Tibial nerve (tissue), 4 donors: ENCODE measurements at regions not wholly inside any gene's neighbourhood (a gene's known extent, or its start where the extent isn't known, plus 50 kb on each side); places are given as distances from the start of the nearest gene placed in this dataset.

Source experiments
- DNase-seq, 2 donors: peaks; one replicate each; pipeline ENCODE4 v3.0.0-alpha.2; 2019; ENCODE audit warnings: low spot score in 2 of 2
- H3K27ac ChIP-seq, 4 donors: fragments of 200-600 bp; sonication (generic) in 3 of 4; one replicate each; pipeline ENCODE4 v1.5.1; 2017 to 2019; ENCODE audit warnings: mild to moderate bottlenecking in 1 of 4
- H3K27me3 ChIP-seq, 2 donors: fragments of 200-600 bp; sonication (generic) in 1 of 2; one replicate each; pipeline versions ENCODE4 v1.5.1 to v1.6.0; 2017 to 2019
- H3K36me3 ChIP-seq, 3 donors: fragments of 200-600 bp; sonication (generic); one replicate each; pipeline ENCODE4 v1.5.1; 2018 to 2019
- H3K4me1 ChIP-seq, 4 donors: fragments of 200-600 bp; sonication (generic) in 3 of 4; one replicate each; pipeline ENCODE4 v1.5.1; 2017 to 2019
- H3K4me3 ChIP-seq, 4 donors: fragments of 200-600 bp; sonication (generic) in 3 of 4; one replicate each; pipeline ENCODE4 v1.5.1; 2017 to 2019; ENCODE audit warnings: mild to moderate bottlenecking in 1 of 4, moderate library complexity in 1 of 4
- H3K9me3 ChIP-seq, 4 donors: fragments of 200-600 bp; sonication (generic) in 3 of 4; one replicate each; pipeline ENCODE4 v1.5.1; 2017 to 2019
- EP300 ChIP-seq, 2 donors: sonication (generic); formaldehyde crosslinking; IDR thresholded peaks; one replicate each; pipeline ENCODE4 v1.6.1; 2017; ENCODE audit warnings: antibody characterized with exemption in 2 of 2, mild to moderate bottlenecking in 1 of 2
- POLR2A ChIP-seq, 2 donors: fragments of 450-650 bp; IDR thresholded peaks; one replicate each; pipeline ENCODE4 v1.6.1; 2017; ENCODE audit warnings: antibody characterized with exemption in 2 of 2, mild to moderate bottlenecking in 2 of 2, moderate library complexity in 2 of 2
- WGBS, 2 donors: methylation state at CpG; one replicate each; pipeline ENCODE4 v1.1.5; 2018; 5-methylcytosine and 5-hydroxymethylcytosine counted together
- TF ChIP-seq, protein P1 (sequence below), 5 experiments: fragments of 200-600 bp in 3 of 5; fragments of 450-650 bp in 2 of 5; sonication (generic) in 3 of 5; IDR thresholded peaks; one replicate each; pipeline ENCODE4 v1.5.1; 2016 to 2019; ENCODE audit warnings: antibody characterized with exemption in 5 of 5, mild to moderate bottlenecking in 3 of 5, moderate library complexity in 2 of 5

DNA sequence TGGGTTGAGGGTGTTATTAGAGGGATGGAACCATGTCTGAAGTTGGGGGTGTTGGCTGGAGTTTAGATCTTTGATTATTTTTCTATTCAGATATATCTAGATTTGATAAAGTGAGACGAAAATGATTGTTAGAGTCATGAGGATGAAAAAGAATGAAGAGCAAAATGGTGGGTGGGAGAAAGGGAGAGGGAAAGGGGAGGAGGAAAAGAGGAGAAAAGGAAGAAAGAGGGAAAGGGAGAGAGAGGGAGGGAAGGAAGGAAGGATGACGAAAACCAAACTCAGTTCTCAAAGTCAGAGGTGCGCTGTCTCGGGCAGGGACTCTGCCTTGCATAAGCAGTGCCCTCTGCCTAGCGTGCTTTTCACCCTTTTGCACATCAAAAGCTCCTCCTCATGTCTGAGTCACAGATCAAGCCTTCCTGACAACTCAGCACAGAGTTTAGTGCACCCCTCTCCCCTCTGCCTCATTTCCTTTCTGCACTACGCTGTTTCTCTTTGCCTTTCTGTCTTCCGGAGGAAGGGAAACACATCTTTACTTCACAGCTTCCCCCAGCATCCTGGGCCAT lies 225.8 kb upstream of the PROX1 start:
- 43 to 44% methylated on average over 7 of the region's 7 CpGs for WGBS, 2 donors
- no peak overlapping the region for H3K4me3 ChIP-seq
- no peaks in the 10 kb centered on the region for H3K4me1 ChIP-seq
- no peaks in the 10 kb centered on the region for H3K9me3 ChIP-seq
- no peaks in the 10 kb centered on the region for H3K36me3 ChIP-seq
- TF ChIP-seq POLR2A (IDR thresholded peaks at IDR 0.05) (no peak), EP300 (IDR thresholded peaks at IDR 0.05) (no peak)
- H3K27ac ChIP-seq, result no peak overlapping the region
- DNase-seq, result no peak
- no peaks in the 10 kb centered on the region for H3K27me3 ChIP-seq

DNA sequence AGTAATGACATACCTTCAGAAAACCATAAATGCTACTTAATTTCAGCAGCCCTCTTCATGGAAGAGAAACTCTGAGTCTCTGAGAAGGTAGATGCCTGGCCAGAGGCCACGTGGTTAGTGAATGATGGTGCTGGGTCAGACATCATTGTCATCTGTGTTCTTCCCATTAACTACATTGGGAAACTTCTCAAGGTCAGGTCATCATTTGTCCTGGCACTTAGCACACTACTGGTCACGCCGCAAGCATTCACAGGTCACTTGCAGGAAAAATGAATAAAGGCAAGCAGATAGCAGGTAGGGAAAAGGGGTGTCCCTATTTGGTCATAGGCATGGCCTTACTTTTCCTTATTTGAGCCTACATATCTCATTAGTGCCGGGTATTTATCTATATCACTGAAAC lies 220.1 kb upstream of the PROX1 start:
- Histone ChIP-seq H3K4me3 (no peak overlapping the region), H3K27ac (no peak overlapping the region), H3K4me1 (no peaks in the 10 kb centered on the region), H3K27me3 (no peaks in the 10 kb centered on the region), H3K36me3 (no peaks in the 10 kb centered on the region), H3K9me3 (no peaks in the 10 kb centered on the region)
- no peak for TF ChIP-seq POLR2A (IDR thresholded peaks at IDR 0.05)
- TF ChIP-seq EP300 (IDR thresholded peaks at IDR 0.05), result no peak
- TF ChIP-seq, protein P1, sequence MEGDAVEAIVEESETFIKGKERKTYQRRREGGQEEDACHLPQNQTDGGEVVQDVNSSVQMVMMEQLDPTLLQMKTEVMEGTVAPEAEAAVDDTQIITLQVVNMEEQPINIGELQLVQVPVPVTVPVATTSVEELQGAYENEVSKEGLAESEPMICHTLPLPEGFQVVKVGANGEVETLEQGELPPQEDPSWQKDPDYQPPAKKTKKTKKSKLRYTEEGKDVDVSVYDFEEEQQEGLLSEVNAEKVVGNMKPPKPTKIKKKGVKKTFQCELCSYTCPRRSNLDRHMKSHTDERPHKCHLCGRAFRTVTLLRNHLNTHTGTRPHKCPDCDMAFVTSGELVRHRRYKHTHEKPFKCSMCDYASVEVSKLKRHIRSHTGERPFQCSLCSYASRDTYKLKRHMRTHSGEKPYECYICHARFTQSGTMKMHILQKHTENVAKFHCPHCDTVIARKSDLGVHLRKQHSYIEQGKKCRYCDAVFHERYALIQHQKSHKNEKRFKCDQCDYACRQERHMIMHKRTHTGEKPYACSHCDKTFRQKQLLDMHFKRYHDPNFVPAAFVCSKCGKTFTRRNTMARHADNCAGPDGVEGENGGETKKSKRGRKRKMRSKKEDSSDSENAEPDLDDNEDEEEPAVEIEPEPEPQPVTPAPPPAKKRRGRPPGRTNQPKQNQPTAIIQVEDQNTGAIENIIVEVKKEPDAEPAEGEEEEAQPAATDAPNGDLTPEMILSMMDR (IDR thresholded peaks at IDR 0.05), result no peak
- DNase-seq, result no peak
- 85 to 91% methylated on average over 4 of the region's 4 CpGs for WGBS, 2 donors

DNA sequence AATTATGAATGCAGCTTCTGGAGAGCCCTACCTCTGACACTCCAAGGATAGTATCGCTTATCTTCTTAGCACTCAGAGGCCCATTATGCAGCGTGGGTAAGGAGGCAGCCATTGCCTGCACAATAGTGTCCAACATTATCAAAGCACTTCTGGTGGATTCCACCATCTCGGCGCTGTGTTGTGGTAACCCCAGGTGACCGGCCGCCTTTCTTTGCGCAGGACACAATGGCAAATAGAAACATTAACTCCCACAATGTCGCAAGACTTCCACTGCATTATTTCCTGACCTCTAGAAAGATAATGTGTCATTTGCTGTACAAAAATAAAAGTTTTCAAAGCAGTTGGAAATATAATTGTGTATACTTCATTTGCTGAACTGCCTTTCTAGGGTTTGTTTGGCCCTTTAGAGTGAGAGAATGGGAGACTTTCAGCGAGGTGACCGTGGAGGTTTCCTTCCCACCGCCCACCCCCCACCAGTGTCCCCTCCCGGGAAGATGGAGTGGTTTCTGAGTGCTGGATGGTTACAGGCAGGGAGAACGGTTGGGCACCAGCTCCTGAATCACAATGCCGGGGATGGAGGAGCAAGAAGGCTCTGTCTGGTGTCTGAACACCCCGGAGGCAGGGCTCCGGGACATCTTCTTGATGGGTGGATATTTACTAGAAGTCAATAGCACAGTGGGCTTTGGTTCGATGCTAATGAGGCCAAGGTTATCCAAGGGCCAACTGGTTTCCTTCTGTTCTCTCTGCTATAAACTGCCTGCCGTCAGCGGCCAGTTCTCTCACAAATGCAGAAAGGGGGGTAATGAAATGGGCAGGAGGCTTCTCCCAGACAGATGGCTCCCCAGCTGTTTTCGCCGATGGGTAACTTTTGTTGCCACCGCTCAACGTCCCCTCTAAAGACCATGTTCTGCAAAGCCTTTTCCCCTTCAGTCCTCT lies 215.4 kb upstream of the PROX1 start:
- Histone ChIP-seq H3K4me3 (no peak overlapping the region), H3K36me3 (no peaks in the 10 kb centered on the region), H3K4me1 (no peaks in the 10 kb centered on the region), H3K9me3 (peaks cover 0 to 11% (median 0%) of the 10 kb centered on the region in 4 donors), H3K27ac (no peak overlapping the region), H3K27me3 (no peaks in the 10 kb centered on the region)
- DNase-seq, result no peak
- WGBS, 2 donors, result 57 to 61% methylated on average over 23 of the region's 23 CpGs
- TF ChIP-seq EP300 (IDR thresholded peaks at IDR 0.05) (no peak), POLR2A (IDR thresholded peaks at IDR 0.05) (no peak)
- TF ChIP-seq, protein P1 (IDR thresholded peaks at IDR 0.05), result no peak

DNA sequence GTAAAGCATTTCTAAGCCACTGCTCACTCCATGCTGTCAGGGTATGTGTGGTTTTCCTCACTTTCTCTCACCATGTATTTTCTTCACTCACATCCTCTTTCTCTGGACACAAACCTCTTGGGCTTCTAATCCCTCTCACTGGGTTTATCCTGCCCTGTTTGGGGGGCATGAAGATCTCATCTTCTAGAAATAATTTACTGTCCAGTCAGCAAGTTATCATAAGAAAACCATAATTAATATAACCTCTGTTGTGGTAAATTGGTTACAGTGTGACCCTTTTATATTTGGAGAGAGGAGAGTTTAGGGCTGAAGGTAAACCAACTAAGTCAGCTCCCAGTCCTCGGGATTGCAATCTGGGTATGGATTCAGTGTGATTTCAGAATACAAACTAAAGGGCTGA lies 213.8 kb upstream of the PROX1 start:
- H3K9me3 ChIP-seq, result peaks cover 0 to 11% (median 0%) of the 10 kb centered on the region in 4 donors
- H3K36me3 ChIP-seq, result no peaks in the 10 kb centered on the region
- no peak overlapping the region for H3K4me3 ChIP-seq
- 81 to 88% methylated on average over 1 of the region's 1 CpG for WGBS, 2 donors
- DNase-seq, result no peak
- no peaks in the 10 kb centered on the region for H3K4me1 ChIP-seq
- no peaks in the 10 kb centered on the region for H3K27me3 ChIP-seq
- no peak for TF ChIP-seq EP300 (IDR thresholded peaks at IDR 0.05)
- TF ChIP-seq POLR2A (IDR thresholded peaks at IDR 0.05), result no peak
- TF ChIP-seq, protein P1 (IDR thresholded peaks at IDR 0.05), result no peak
- H3K27ac ChIP-seq, result no peak overlapping the region

GRCh38 chr1:213776969-213777368 lies 210.8 kb upstream of the PROX1 start:
- no peak overlapping the region for H3K27ac ChIP-seq
- no peaks in the 10 kb centered on the region for H3K36me3 ChIP-seq
- WGBS, 2 donors, result 84 to 89% methylated on average over 5 of the region's 5 CpGs
- no peak overlapping the region for H3K4me3 ChIP-seq
- TF ChIP-seq, protein P1 (IDR thresholded peaks at IDR 0.05), result no peak
- TF ChIP-seq EP300 (IDR thresholded peaks at IDR 0.05), result no peak
- no peak for DNase-seq
- H3K27me3 ChIP-seq, result no peaks in the 10 kb centered on the region
- H3K9me3 ChIP-seq, result peaks cover 0 to 11% (median 0%) of the 10 kb centered on the region in 4 donors
- H3K4me1 ChIP-seq, result no peaks in the 10 kb centered on the region
